AG04450 (cell line): ENCODE measurements at regions not wholly inside any gene's neighbourhood (a gene's known extent, or its start where the extent isn't known, plus 50 kb on each side); places are given as distances from the start of the nearest gene placed in this dataset.

Source experiments
- CTCF ChIA-PET: fragments of 300-600, 350-600 bp; formaldehyde crosslinking; extraction: SDS; loops from one replicate; lab custom pipeline; 2022; ENCODE audit warnings: antibody characterized with exemption, inconsistent platforms; lab: Charles Lee
- POLR2A ChIA-PET: fragments of 350-600 bp; formaldehyde crosslinking; extraction: SDS; loops from one replicate; lab custom pipeline; 2021; ENCODE audit warnings: antibody characterized with exemption, inconsistent platforms; lab: Yijun Ruan, JAX
- DNase-seq: peaks from one replicate; pipeline ENCODE4 v3.0.0-alpha.2; 2011; ENCODE audit warnings: low read depth, low spot score
- H3K27ac ChIP-seq: one replicate; pipeline ENCODE4 v1.5.1; 2012; ENCODE audit warnings: low read depth, low read length, control low read depth
- H3K27me3 ChIP-seq: one replicate; pipeline ENCODE4 v1.6.0; 2012; ENCODE audit warnings: low read length; ENCODE audit not compliant: control insufficient read depth, insufficient read depth
- H3K4me3 ChIP-seq: 2 replicates; pipeline ENCODE4 v1.5.1; 2011; ENCODE audit warnings: mild to moderate bottlenecking, low read depth, low read length, control low read depth
- H3K9me3 ChIP-seq: 2 replicates; pipeline ENCODE4 v1.5.1; 2012; ENCODE audit warnings: low read length; ENCODE audit not compliant: control insufficient read depth, insufficient read depth
- TF ChIP-seq, protein P1 (sequence below): IDR thresholded peaks from 2 replicates; pipeline ENCODE4 v1.5.1; 2011; ENCODE audit warnings: low read depth, low read length, control low read depth, inconsistent platforms

DNA sequence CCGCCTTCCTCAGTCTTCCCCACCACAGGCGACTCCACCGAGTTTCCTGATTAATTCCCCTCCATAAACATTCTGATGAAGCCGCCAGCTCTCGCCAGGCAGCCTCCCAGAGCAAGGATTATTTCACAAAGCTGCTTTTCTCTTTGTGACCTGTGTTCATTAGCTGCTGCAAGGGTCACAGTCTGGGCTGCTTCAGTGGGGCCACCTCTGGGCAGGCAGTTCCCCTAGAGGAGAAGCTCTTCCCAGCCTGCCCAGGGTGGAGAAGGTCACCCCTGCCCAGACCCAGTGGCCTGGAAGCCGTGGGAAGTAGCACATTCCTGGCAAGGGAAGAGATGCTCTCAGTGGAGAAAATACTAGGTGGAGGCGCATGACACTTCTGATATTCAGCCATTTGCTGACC is 58.4 kb upstream of the RAPGEF1 start:
- CTCF ChIA-PET: no interaction called here

DNA sequence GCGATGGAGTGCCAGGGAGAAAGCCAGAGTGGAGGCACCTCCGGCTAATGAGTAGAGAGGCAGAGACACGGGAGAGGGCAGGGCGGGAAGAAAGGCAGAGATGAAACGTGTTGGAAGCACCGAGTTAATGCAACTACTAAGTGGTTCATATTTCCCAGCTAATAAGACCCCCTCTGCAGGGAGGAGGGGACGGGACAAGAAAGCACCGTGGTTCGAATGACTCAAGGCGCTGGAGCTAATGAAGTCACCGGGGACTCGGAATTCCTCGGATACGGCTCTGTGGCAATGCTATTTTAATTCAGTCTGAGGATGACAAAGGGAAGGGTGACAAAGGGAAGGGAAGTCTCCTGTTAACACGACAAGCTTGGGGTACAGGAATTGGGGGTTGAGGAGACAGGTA is 54.5 kb upstream of the RAPGEF1 start:
- H3K27ac ChIP-seq: no peak overlapping the region
- TF ChIP-seq, protein P1, sequence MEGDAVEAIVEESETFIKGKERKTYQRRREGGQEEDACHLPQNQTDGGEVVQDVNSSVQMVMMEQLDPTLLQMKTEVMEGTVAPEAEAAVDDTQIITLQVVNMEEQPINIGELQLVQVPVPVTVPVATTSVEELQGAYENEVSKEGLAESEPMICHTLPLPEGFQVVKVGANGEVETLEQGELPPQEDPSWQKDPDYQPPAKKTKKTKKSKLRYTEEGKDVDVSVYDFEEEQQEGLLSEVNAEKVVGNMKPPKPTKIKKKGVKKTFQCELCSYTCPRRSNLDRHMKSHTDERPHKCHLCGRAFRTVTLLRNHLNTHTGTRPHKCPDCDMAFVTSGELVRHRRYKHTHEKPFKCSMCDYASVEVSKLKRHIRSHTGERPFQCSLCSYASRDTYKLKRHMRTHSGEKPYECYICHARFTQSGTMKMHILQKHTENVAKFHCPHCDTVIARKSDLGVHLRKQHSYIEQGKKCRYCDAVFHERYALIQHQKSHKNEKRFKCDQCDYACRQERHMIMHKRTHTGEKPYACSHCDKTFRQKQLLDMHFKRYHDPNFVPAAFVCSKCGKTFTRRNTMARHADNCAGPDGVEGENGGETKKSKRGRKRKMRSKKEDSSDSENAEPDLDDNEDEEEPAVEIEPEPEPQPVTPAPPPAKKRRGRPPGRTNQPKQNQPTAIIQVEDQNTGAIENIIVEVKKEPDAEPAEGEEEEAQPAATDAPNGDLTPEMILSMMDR: no peak
- ChIA-PET CTCF (no interaction called here), POLR2A (interaction anchor here (0.6 kb wide), 1 partner anchor 13 kb away, joined by 3 read pairs; no protein-coding TSS in a partner anchor)
- no peak for DNase-seq
- peaks cover 24% of the 10 kb centered on the region for H3K27me3 ChIP-seq
- peaks cover 4% of the 10 kb centered on the region; the same call in 1 of the 2 replicates for H3K9me3 ChIP-seq
- no peak overlapping the region for H3K4me3 ChIP-seq

More for the DNA sequence above, 58.4 kb upstream of the RAPGEF1 start:
- Histone ChIP-seq H3K4me3 (no peak overlapping the region), H3K27me3 (peaks cover 22% of the 10 kb centered on the region), H3K27ac (no peak overlapping the region), H3K9me3 (no peaks in the 10 kb centered on the region)
- TF ChIP-seq, protein P1: no peak
- no peak for DNase-seq
- POLR2A ChIA-PET: no interaction called here

DNA sequence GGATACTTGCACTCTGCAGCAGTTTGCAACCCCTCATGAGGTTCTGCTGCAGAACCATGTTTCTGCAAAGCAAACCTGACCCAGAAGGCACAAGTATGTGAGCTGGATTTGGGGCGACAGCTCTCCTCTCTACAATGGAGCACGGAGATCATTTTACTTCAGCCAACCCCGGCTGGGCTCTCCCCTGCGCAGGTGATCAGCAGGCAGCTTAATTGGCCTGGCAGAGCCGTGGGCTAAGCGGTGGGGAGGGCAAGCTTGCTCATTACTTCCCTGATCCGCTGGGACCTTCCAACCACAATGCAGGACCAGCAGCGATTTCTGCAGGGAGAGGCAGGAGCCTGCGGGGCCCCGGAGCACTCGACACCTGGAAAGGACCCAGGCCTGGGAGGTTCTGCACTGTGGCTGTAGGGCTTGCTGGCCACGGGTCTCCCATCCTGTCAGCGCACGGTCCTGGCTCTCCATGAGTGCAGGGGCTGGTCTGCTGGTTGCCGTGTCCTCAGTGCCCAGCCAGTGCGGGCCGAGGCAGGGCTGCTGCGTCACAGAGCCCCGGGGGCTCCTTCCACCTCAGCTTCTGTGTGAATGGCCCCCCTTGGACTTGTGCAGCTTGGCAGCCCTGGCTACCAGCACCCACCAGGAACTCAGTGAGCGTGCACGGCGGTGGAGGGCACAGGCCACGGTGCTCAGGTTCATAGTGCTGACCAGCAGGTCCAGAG is 51.8 kb upstream of the RAPGEF1 start:
- POLR2A ChIA-PET: no interaction called here
- Histone ChIP-seq H3K4me3 (no peak overlapping the region), H3K27me3 (peaks cover 29% of the 10 kb centered on the region), H3K9me3 (peaks cover 4% of the 10 kb centered on the region; the same call in 1 of the 2 replicates), H3K27ac (no peak overlapping the region)
- no peak for DNase-seq
- TF ChIP-seq, protein P1: no peak
- CTCF ChIA-PET: no interaction called here
